NCI-H146 treated with DMSO at 0.1 percent for 48 hours (cell line): ENCODE measurements at regions not wholly inside any gene's neighbourhood (a gene's known extent, or its start where the extent isn't known, plus 50 kb on each side); places are given as distances from the start of the nearest gene placed in this dataset.

Experiments used
- DNase-seq: peaks from one replicate; lab custom pipeline; 2025; ENCODE audit not compliant: unreplicated experiment; lab: John Stamatoyannopoulos, UW

GRCh38 chr11:98564233-98564632, 456.5 kb upstream of the CNTN5 start:
- no peak for DNase-seq

DNA sequence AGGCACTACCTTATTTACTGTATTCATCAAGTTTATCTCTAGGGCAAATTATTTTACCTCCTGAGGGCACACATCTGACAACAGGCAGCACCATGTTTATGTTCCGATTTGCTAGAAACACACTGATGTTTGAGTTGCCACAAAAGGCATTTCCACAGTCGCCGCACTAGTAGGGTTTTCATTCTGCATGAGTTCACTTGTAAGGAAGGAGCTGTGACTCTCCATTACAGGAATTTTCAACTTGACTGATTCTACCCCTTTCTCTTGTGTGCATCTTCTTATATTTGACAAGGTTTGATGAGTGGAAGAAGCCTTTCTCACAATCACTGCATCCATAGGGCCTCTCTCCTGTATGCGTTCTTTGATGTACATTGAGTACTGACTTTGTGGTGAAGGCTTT, 455.9 kb upstream of the CNTN5 start:
- DNase-seq = no peak

GRCh38 chr11:98565311-98565710, 455.4 kb upstream of the CNTN5 start:
- no peak for DNase-seq

DNA sequence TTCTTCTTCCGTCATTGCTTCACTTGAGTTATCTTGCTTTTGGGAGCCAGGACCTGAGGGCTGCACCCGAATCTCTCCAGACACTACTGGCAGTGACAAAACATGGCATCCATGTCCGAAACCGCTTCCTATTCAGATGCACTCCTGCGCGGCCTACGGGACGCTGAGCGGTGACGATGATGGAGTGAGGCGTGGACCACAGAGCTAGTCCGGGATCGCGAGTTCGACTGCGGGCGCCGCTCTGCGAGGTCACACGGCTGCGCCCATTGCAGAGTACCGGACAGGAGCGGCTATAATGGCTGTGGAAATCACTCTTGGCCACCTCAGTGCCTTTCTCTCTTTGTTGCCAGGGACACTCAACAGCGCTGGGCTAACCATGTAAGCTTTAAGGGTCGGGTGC, 453.8 kb upstream of the CNTN5 start:
- DNase-seq = no peak

DNA sequence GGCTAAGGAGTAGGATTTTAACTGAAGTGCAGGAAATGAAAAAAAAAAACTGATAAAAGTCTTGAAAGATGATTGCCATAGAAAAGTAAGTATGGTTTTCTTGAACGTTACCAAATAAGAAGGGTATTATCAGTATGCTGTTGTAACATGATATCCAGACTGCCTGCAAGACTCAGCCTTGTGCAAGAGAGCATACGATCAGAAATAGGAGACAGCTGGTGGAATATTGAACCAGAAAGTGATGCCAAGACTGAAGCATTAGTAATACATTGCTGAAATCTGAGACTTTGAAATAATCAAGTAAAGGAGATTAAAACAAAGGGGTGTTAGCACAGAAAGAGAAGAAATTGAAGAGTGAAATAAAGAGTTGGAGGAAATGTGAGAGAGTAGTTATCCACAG, 452.7 kb upstream of the CNTN5 start:
- DNase-seq = no peak

GRCh38 chr11:98572941-98573340, 447.8 kb upstream of the CNTN5 start:
- no peak for DNase-seq

- DNase-seq = no peak
Observed at GRCh38 chr11:98587884-98588283, 432.9 kb upstream of the CNTN5 start.

DNA sequence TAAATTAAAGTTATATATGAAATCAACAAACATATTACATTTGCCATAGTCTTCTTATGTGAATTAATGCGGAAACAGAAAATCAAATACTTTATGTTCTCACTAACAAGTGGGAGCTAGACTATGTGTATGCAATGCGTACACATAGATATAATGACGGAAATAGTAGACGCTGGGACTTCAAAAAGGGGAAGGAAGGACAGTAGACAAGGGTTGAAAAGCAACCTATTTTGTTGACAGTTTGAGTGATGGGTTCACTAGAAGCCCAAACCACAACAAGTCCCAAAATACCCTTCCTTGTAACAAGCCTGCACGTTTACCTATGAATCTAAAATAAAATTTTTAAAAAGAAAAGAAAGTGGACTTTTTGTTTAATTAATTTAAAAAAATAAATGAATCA, 430.8 kb upstream of the CNTN5 start:
- DNase-seq = no peak

DNA sequence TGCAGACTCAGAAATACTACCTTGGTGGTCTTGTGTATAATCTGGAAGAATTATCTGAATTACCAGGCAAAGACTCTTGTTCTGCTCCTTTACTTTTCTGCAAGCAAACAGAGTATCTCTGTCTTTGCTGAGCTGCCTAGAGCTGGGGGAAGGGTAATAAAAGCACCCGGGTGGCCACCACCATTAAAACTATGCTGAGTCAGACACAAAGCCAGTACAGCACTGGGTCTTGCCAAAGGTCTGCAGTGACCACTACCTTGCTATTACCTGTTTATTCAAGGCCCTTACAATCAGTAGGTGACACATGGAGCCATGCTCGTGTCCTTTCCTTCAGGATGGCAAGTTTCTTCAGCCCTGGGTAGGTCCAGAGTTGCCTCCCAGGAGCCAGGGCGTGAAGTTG, 420.6 kb upstream of the CNTN5 start:
- DNase-seq = no peak

DNA sequence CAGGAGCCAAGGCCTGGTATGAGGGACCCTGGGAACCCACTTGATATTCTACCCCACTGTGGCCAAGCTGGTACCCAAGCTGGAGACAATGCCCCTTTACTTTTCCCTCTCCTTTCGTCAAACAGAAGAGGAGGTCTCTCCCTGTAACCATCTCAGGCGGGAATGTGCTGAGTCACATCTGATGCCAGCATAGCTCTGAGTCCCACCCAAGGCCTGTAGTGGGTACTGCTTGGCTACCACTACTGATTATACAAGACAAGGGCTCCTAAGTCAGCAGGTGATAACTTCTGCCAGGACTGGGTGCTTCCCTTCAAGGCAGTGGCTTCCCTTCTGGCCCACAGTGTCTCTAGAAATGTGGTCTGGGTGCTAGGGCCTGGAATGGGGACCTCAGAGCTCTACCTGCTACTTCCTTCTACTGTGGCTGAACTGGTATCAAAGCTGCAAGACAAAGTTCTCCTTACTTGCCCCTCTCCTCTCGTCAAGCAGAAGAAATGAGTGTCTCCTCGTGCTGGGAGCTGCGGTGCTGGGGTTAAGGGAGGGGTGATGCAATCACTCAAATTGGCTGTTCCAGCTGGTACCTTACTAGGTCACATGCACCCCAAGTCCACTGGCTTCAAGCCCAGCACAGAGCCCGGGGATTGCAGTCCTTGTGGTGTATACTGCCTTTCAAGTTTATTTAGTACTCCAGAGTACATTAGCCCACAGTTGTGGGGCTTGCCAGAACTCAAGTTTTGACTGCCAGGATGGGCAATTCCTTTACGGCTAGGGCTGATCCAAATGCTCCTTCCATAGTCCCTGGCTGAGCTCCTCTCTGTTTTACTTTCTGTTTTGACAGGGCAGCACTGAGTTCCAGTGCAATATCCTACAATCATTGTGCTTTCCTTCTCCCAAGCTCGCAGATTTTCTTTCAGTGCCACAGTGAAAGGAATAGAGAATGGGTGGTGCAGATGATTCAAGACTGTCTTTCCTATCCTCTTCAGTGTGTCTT, 419.7 kb upstream of the CNTN5 start:
- DNase-seq = no peak

DNA sequence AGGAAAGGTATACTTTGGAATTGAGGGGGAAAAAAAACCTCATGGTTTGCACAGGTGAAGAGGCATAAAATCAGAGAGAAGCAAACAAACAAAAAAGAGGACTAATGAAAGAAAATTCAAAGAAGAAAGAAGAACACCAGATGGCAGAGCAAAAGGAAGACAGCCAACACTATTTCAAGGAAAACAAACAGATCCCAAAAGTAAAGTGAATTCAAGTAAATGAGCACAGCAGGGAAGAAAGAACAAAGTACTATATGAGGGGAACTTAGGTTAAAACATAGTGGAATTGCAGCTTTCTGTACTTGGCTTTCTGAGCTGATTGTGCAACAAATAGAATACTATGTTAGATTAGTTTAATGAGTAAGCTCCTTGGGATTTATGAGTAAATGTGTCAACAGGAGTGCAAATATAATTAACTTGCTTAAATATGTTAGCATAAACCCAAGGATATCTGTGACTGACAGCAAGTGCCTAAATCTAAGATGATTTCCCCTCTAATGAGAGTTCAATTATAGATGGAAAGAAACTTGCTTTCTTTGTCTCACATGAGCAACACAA, 404.6 kb upstream of the CNTN5 start:
- no peak for DNase-seq

- no peak for DNase-seq
Observed at GRCh38 chr11:98621767-98622166, 399.0 kb upstream of the CNTN5 start.

DNA sequence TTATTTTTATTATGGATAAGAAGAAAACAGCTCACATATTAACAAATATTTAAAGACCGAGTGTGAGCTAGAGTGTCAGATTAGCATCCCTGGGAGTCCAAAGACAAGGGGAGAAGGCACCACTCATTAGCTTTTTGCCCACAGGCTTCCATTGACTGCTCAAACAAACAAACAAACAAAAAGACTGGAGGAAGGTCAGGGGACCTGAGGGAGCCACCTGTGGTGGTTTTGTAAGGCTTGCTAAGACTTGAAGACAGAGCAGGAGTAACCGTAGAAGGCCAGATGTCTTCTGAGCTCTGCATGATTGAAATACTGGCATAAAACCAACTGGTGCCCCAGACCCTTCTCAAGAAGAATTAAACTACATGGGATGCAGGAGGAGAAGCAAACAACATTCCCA, 395.2 kb upstream of the CNTN5 start:
- DNase-seq = no peak

GRCh38 chr11:98630736-98631135, 390.0 kb upstream of the CNTN5 start:
- DNase-seq = peak; percentile 53

DNA sequence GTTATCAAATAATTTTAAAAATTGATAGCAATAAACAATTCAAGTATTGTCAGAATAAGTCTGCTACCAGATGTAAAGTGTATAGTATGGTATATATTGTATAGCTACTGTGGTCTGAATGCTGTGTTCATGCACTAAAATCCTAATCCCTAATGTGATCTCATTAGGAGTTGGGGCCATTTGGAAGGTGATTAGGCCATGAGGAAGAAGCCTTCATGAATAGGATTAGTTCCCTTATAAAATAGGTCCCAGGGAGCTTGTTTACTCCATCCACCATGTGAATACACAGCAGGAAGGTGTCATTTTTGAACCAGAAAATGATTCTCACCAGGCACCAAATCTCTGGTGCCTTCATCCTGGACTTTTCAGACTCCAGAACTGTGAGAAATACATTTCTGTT, 363.0 kb upstream of the CNTN5 start:
- DNase-seq = no peak

- no peak for DNase-seq
Observed at GRCh38 chr11:98659431-98659830, 361.3 kb upstream of the CNTN5 start.

- DNase-seq = no peak
Observed at GRCh38 chr11:98674390-98674789, 346.4 kb upstream of the CNTN5 start.

DNA sequence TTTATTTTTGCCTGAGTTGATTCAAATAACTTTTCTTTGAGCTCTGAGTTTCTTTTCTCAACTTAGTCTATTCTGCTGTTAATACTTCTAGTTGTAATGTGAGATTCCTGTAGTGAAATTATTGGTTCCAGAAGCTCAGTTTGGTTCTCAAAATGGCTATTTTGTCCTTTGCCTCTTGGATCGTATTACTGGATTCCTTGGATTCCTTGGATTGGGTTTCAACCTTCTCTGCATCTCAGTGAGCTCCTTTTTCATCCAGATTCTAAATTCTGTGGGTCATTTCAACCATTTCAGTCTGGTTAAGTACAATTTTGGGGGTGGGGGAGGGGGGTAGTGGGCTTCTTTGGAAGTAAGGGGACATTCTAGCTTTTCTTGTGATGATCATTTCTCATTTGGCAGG, 341.1 kb upstream of the CNTN5 start:
- no peak for DNase-seq

GRCh38 chr11:98701541-98701940, 319.2 kb upstream of the CNTN5 start:
- no peak for DNase-seq

DNA sequence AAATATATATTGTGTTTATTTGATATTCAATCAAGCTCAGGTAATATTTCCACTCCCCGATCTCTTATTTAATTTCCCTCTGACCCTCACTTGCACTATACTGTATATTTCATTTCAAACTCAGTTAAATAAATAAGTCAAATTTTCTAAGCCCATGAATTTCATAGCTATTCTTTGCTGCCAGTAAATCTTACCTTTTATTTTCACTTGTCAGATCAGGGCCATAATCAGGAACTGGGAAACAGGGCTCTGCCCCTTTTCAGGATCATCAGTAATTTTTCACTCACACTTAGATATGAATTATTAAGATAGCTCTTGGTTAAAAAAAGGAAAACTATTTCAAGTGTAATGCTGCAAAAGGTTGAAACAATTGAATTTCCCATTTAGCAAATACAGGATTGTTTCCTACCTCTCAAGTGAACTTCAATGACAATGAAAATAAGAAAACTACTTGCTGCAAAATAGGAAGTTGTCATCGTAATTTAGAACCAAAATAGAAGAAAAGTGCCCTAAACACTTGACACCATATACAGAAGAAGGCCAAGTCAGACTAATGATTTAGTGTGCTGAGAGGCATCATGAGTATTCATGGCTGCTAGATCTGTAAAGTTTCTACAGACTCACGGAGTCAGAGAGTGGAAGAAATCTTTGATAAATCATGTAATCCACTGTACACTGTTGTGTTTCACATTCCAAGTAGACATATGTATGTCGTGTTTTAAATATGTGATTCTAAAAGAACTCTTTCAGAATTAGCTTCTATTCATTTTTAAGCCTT, 316.8 kb upstream of the CNTN5 start:
- DNase-seq = no peak

- DNase-seq = no peak
Observed at GRCh38 chr11:98710026-98710425, 310.7 kb upstream of the CNTN5 start.

GRCh38 chr11:98710986-98711385, 309.8 kb upstream of the CNTN5 start:
- DNase-seq = no peak
